Kidney (tissue), 13 donors: ENCODE measurements at regions not wholly inside any gene's neighbourhood (a gene's known extent, or its start where the extent isn't known, plus 50 kb on each side); places are given as distances from the start of the nearest gene placed in this dataset.

Source experiments
- DNase-seq, 5 donors: peaks; one replicate each; pipeline ENCODE4 v3.0.0-alpha.2; 2013 to 2020
- FAIRE-seq: peaks from 2 replicates; lab custom pipeline; 2012; peaks lifted over from hg19 to GRCh38; lab: Jason Lieb, UNC
- H3K27ac ChIP-seq, 2 donors: one replicate each; pipeline ENCODE4 v1.7.0; 2013; ENCODE audit warnings: low read depth in 2 of 2, low read length in 2 of 2, inconsistent platforms in 1 of 2
- H3K27me3 ChIP-seq: one replicate; pipeline ENCODE4 v1.7.1; 2013; ENCODE audit warnings: low read length, inconsistent platforms; ENCODE audit not compliant: control insufficient read depth, insufficient read depth
- H3K36me3 ChIP-seq, 3 donors: one replicate each; pipeline versions ENCODE4 v1.7.0 to v1.7.1; 2013; ENCODE audit warnings: low read length in 3 of 3, control low read depth in 1 of 3, inconsistent platforms in 1 of 3; ENCODE audit not compliant: insufficient read depth in 3 of 3, control insufficient read depth in 2 of 3
- H3K4me1 ChIP-seq, 3 donors: one replicate each; pipeline versions ENCODE4 v1.7.0 to v1.7.1; 2013; ENCODE audit warnings: low read length in 3 of 3, inconsistent platforms in 1 of 3, low read depth in 1 of 3; ENCODE audit not compliant: control insufficient read depth in 2 of 3, insufficient read depth in 2 of 3
- H3K4me3 ChIP-seq, 3 donors: one replicate each; pipeline versions ENCODE4 v1.7.0 to v1.8.1; 2013; ENCODE audit warnings: low read length in 3 of 3, control low read depth in 1 of 3, inconsistent platforms in 1 of 3
- H3K9ac ChIP-seq, 3 donors: one replicate each; pipeline versions ENCODE4 v1.7.0 to v1.7.1; 2013; ENCODE audit warnings: low read length in 3 of 3, control low read depth in 1 of 3, inconsistent platforms in 1 of 3
- H3K9me3 ChIP-seq, 3 donors: one replicate each; pipeline versions ENCODE4 v1.7.0 to v1.7.1; 2013; ENCODE audit warnings: low read length in 3 of 3, control low read depth in 1 of 3, inconsistent platforms in 1 of 3; ENCODE audit not compliant: control insufficient read depth in 2 of 3, insufficient read depth in 1 of 3
- CTCF ChIP-seq: IDR thresholded peaks from 3 replicates; pipeline ENCODE4 v1.5.1; 2012; ENCODE audit warnings: mild to moderate bottlenecking, moderate library complexity, borderline replicate concordance; ENCODE audit not compliant: insufficient read depth; ENCODE audit errors: extremely low read depth
- intact Hi-C: fragments of 100-400 bp; cut with DNase I; formaldehyde crosslinking; loops from one replicate; pipeline ENCODE4 v1.11.1; 2022
- donor health status: control.
- donor health status: control.
- donor health status: control.
- donor health status: control.
- donor health status: control.
- donor health status: DM: yes; HTN: yes; CAD: no.
- donor health status: Normal renal cell carcinoma (clear cell type).

GRCh38 chr5:109273594-109273993 lies 136.2 kb downstream of the PJA2 start:
- Histone ChIP-seq H3K36me3 (no peaks in the 10 kb centered on the region), H3K4me3 (no peak overlapping the region), H3K9ac (no peak overlapping the region), H3K9me3 (no peaks in the 10 kb centered on the region), H3K27me3 (no peaks in the 10 kb centered on the region), H3K4me1 (no peaks in the 10 kb centered on the region), H3K27ac (no peak overlapping the region)
- DNase-seq (no peak), FAIRE-seq (peak; percentile 64)
- TF ChIP-seq CTCF, result no peak
- intact Hi-C loops, result no loop called here

GRCh38 chr5:109267283-109267682 lies 142.5 kb downstream of the PJA2 start:
- Histone ChIP-seq H3K4me3 (no peak overlapping the region), H3K9me3 (no peaks in the 10 kb centered on the region), H3K9ac (no peak overlapping the region), H3K27me3 (no peaks in the 10 kb centered on the region), H3K4me1 (no peaks in the 10 kb centered on the region), H3K27ac (no peak overlapping the region), H3K36me3 (no peaks in the 10 kb centered on the region)
- FAIRE-seq (no peak), DNase-seq (no peak)
- no peak for TF ChIP-seq CTCF
- intact Hi-C loops, result no loop called here

GRCh38 chr5:109258755-109259154 lies 151.0 kb downstream of the PJA2 start:
- FAIRE-seq (no peak), DNase-seq (no peak)
- Histone ChIP-seq H3K9me3 (no peaks in the 10 kb centered on the region), H3K9ac (no peak overlapping the region), H3K27ac (no peak overlapping the region), H3K4me3 (no peak overlapping the region), H3K4me1 (no peaks in the 10 kb centered on the region), H3K36me3 (no peaks in the 10 kb centered on the region), H3K27me3 (no peaks in the 10 kb centered on the region)
- no peak for TF ChIP-seq CTCF
- intact Hi-C loops, result no loop called here

- FAIRE-seq, result no peak
- Histone ChIP-seq H3K9me3 (no peaks in the 10 kb centered on the region), H3K9ac (no peak overlapping the region), H3K4me3 (no peak overlapping the region), H3K27ac (no peak overlapping the region), H3K4me1 (no peaks in the 10 kb centered on the region), H3K27me3 (no peaks in the 10 kb centered on the region), H3K36me3 (no peaks in the 10 kb centered on the region)
- intact Hi-C loops, result no loop called here
- no peak for TF ChIP-seq CTCF
- DNase-seq, result no peak
Observed at GRCh38 chr5:109256486-109256885, 153.3 kb downstream of the PJA2 start.
